GM18867 (cell line): ENCODE measurements at regions not wholly inside any gene's neighbourhood (a gene's known extent, or its start where the extent isn't known, plus 50 kb on each side); places are given as distances from the start of the nearest gene placed in this dataset.

Source experiments
- ATAC-seq: cut with Tn5 transposase; IDR thresholded peaks from one replicate; pipeline ENCODE4 v1.9.1; 2021; ENCODE audit warnings: mild to moderate bottlenecking, moderate library complexity; ENCODE audit not compliant: unreplicated experiment

- ATAC-seq: no peak
Observed at GRCh38 chr18:64219517-64219916, 70.6 kb upstream of the LINC00305 start.

DNA sequence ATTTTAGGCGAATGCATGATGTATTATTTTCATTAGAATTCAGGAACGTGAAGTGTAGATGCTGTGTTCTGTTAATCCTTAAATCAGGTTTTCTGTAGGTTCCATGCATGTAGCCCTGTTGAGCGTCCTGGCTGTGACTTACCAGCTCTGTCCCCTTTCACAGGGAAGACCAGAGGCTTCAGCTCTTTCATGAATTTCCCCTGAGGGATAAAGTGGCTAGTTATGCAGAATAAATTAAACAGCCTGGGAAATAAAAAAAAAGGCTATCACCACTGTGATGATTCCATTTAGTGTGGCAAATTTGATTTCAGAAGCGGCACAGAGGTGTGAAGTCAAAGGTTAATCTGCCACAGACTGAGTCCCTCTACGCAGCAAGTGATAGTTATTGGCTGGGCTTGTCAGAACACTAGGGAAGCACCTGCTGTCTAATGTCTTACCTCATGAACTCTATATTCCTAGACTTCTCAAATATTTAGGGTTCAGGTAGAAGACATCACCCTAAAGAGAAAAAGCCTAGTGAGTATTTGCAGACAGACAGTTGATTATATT lies 61.6 kb upstream of the LINC00305 start:
- no peak for ATAC-seq

DNA sequence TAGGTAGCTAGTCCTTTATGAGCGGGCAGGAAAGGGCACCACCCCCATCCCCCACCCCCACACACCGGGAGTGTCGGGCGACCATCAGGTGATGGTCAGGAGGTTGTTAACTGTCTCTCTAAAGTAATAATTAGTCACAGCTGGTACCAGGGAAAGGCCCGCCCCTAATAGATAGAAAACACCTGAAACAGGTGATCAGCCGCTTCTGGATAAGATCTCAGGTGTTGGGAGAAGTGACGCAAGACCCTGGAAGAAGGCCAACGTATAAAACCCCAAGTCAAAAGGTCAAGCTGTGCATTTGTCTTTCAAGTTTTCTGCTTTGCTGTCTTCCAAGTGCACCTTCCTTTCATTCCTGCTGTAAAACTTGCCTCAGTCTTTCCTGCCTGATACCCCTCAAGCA lies 59.6 kb upstream of the LINC00305 start:
- ATAC-seq: no peak

GRCh38 chr18:64207820-64208219 lies 58.9 kb upstream of the LINC00305 start:
- ATAC-seq: no peak

- ATAC-seq: peak; percentile 44
Observed at GRCh38 chr18:64203295-64203694, 54.4 kb upstream of the LINC00305 start.

DNA sequence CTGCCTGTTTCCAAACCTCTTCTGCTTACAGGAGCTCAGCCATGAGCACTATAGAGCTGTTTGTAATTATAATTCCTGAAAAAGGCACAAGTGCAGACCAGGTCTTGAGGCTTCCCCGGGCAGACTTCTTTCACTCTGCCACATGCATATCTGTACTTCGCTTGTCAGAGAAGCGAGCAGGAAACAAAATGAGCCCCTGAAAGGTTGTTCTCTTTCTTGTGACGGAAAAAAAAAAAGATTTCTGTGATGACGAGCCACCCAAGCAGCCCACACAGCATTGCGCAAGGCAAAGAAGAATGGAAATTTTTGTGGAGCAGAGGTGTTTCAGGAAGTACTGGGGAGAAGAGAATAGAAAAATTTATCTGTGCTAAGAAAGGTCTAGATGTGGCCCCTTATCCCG lies 54.0 kb upstream of the LINC00305 start:
- ATAC-seq: peak; percentile 24

DNA sequence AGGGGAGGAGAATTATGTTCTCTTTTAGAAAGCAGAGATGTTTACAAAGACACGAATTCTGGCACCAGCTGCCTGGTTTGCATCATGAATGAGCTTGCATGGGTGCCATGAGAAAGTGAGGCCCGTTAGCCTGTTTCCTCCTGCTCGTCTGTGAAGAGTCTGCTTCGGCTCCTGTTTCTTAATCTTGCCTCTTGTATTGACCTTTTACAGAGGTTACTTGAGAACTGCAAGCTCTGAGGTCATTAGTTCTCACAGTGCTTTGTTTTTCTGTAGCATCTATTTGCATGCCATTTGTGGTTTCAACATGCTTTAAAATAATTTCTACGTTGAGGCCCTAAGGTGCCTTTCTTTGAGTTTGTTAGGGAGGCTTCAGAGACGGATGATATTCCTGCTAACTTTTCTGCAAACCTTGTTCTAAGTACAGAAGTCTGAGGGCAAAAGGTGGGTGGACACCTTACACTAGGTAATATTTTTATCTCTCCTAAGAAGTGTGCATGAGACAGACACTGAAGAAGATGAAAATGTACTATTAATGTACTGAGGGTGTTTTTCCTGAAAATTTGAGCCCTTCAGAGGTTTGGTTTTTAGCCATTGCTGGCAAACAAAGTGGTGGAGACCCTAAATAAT lies 53.4 kb upstream of the LINC00305 start:
- peak; percentile 90 for ATAC-seq

GRCh38 chr18:64201781-64202180 lies 52.9 kb upstream of the LINC00305 start:
- no peak for ATAC-seq

DNA sequence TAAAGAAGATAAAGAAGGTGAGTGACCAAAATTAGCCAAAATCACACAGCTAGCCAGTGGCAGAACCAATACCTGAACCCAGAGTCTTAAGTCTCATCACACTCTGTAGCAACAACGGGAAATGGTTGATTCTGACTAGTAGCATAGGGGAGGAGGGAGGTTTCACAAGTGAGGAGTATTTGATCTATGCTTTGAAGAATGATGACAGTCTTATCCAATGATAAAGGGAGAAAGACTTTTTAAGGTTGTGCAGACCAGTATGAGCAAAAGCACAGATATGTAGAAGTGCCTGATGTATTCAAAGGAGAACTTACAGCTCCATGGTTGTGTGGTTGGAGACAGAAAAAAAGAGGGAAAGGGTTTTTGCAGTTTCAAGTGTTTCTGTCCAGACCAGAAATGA lies 50.7 kb upstream of the LINC00305 start:
- no peak for ATAC-seq
